Spleen (tissue), 11 donors: ENCODE measurements at regions not wholly inside any gene's neighbourhood (a gene's known extent, or its start where the extent isn't known, plus 50 kb on each side); places are given as distances from the start of the nearest gene placed in this dataset.

ENCODE experiments used
- DNase-seq: peaks from one replicate; pipeline ENCODE4 v3.0.0-alpha.2; 2020
- H3K27ac ChIP-seq, 8 donors: fragments of 200-600 bp; sonication (generic) in 7 of 8; 1 replicate in 4 of 8; 2 replicates in 4 of 8; pipeline versions ENCODE4 v1.5.0 to v1.8.0; 2016 to 2021; ENCODE audit warnings: inconsistent platforms in 4 of 8, mild to moderate bottlenecking in 4 of 8, moderate library complexity in 1 of 8
- H3K27me3 ChIP-seq, 7 donors: fragments of 200-600 bp; sonication (generic) in 6 of 7; replicated peaks in 1 of 7; 1 replicate in 4 of 7; 2 replicates in 3 of 7; pipeline versions ENCODE4 v1.5.0 to v1.8.0; 2016 to 2021; ENCODE audit warnings: inconsistent platforms in 3 of 7, mild to moderate bottlenecking in 1 of 7
- H3K36me3 ChIP-seq, 6 donors: fragments of 200-600 bp; sonication (generic) in 5 of 6; 1 replicate in 4 of 6; 2 replicates in 2 of 6; pipeline versions ENCODE4 v1.5.0 to v1.8.0; 2016 to 2021; ENCODE audit warnings: inconsistent platforms in 2 of 6
- H3K4me1 ChIP-seq, 6 donors: fragments of 200-600 bp; sonication (generic) in 5 of 6; 1 replicate in 3 of 6; 2 replicates in 3 of 6; pipeline versions ENCODE4 v1.5.0 to v1.8.0; 2016 to 2021; ENCODE audit warnings: inconsistent platforms in 3 of 6
- H3K4me3 ChIP-seq, 8 donors: fragments of 200-600 bp; sonication (generic) in 7 of 8; 1 replicate in 4 of 8; 2 replicates in 4 of 8; pipeline versions ENCODE4 v1.5.0 to v1.8.0; 2016 to 2021; ENCODE audit warnings: inconsistent platforms in 4 of 8, mild to moderate bottlenecking in 4 of 8, moderate library complexity in 2 of 8
- H3K9me3 ChIP-seq, 8 donors: fragments of 200-600 bp; sonication (generic) in 7 of 8; 1 replicate in 4 of 8; 2 replicates in 4 of 8; pipeline versions ENCODE4 v1.5.0 to v1.8.0; 2016 to 2021; ENCODE audit warnings: inconsistent platforms in 4 of 8
- CTCF ChIP-seq, 11 experiments: fragments of 200-600 bp in 7 of 11; fragments of 450-650 bp in 4 of 11; sonication (generic) in 4 of 11; IDR thresholded peaks in 8 of 11; conservative IDR thresholded peaks in 3 of 11; 1 replicate in 7 of 11; 2 replicates in 4 of 11; pipeline versions ENCODE4 v1.4.0 to v1.8.0; 2016 to 2021; ENCODE audit warnings: antibody characterized with exemption in 11 of 11, inconsistent platforms in 4 of 11, mild to moderate bottlenecking in 1 of 11
- POLR2A ChIP-seq, 3 donors: fragments of 450-650 bp; IDR thresholded peaks; one replicate each; pipeline ENCODE4 v1.5.1; 2017; ENCODE audit warnings: antibody characterized with exemption in 3 of 3, mild to moderate bottlenecking in 1 of 3
- POLR2AphosphoS5 ChIP-seq, 3 donors: sonication (generic); formaldehyde crosslinking; IDR thresholded peaks; one replicate each; pipeline ENCODE4 v1.5.1; 2017; ENCODE audit warnings: antibody characterized with exemption in 3 of 3
- WGBS, 5 donors: extraction: QIAGEN DNeasy Blood & Tissue Kit in 3 of 5; methylation state at CpG; one replicate each; pipeline versions ENCODE4 v1.1.5 to v1.1.7; 2013 to 2018; 5-methylcytosine and 5-hydroxymethylcytosine counted together
- intact Hi-C: fragments of 100-400 bp; cut with DNase I; formaldehyde crosslinking; loops from one replicate; pipeline ENCODE4 v1.15.0; 2023; ENCODE audit warnings: low total_unique reads
- donor health status: healthy with polysubstance abuse.
- donor health status: DM: no; HTN: no; CAD: no; lungs with moderate emphysema.
- donor health status: DM: no; HTN: no; CAD: no.
- donor health status: Bipolar disorder and iron deficiency.
- donor health status: healthy.
- donor health status: DM: no; HTN: no; CAD: no.
- donor health status: DM: yes; HTN: yes; CAD: no.

GRCh38 chr2:198282061-198282460 is 477.7 kb downstream of the PLCL1 start:
- DNase-seq: no peak
- peaks cover 0 to 35% (median 0%) of the 10 kb centered on the region in 7 donors for H3K27me3 ChIP-seq
- WGBS, 5 donors: 73 to 82% (median 78%) methylated on average over 3 of the region's 3 CpGs
- H3K4me3 ChIP-seq: no peak overlapping the region
- no peak for TF ChIP-seq POLR2A (IDR thresholded peaks at IDR 0.05)
- TF ChIP-seq POLR2AphosphoS5 (IDR thresholded peaks at IDR 0.05): no peak
- TF ChIP-seq CTCF (IDR thresholded peaks at IDR 0.05 in 8 of 11, conservative IDR thresholded peaks at IDR 0.05 in 3 of 11): no peak
- intact Hi-C loops: no loop called here
- H3K27ac ChIP-seq: no peak overlapping the region
- H3K36me3 ChIP-seq: no peaks in the 10 kb centered on the region
- no peaks in the 10 kb centered on the region for H3K9me3 ChIP-seq
- no peaks in the 10 kb centered on the region for H3K4me1 ChIP-seq

DNA sequence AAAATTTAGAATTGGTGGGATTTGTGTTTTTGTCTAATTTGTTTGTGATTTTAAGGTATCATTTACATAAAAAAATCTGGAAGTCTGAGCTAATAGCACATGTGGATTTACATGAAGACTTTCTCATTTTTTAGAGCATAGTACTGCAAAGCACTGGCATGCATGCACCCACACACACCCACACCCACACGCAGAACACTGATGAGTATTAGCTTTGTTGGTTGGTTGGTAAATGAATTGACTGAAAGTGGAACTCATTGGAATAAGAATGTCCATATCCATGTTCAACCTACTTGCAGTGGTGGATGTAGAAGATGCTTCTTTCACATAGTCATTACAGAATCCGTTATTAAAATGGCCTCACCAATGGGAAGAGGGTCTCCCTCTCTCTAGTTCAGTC is 475.8 kb downstream of the PLCL1 start:
- 82 to 96% (median 85%) methylated on average over 2 of the region's 2 CpGs for WGBS, 5 donors
- DNase-seq: no peak
- no peak for TF ChIP-seq CTCF (IDR thresholded peaks at IDR 0.05 in 8 of 11, conservative IDR thresholded peaks at IDR 0.05 in 3 of 11)
- TF ChIP-seq POLR2A (IDR thresholded peaks at IDR 0.05): no peak
- no peak for TF ChIP-seq POLR2AphosphoS5 (IDR thresholded peaks at IDR 0.05)
- intact Hi-C loops: no loop called here
- Histone ChIP-seq H3K36me3 (no peaks in the 10 kb centered on the region), H3K9me3 (no peaks in the 10 kb centered on the region), H3K27ac (no peak overlapping the region), H3K4me3 (no peak overlapping the region), H3K27me3 (peaks cover 0 to 37% (median 0%) of the 10 kb centered on the region in 7 donors), H3K4me1 (no peaks in the 10 kb centered on the region)

GRCh38 chr2:198279026-198279425 is 474.6 kb downstream of the PLCL1 start:
- no peak for TF ChIP-seq CTCF (IDR thresholded peaks at IDR 0.05 in 8 of 11, conservative IDR thresholded peaks at IDR 0.05 in 3 of 11)
- TF ChIP-seq POLR2A (IDR thresholded peaks at IDR 0.05): no peak
- TF ChIP-seq POLR2AphosphoS5 (IDR thresholded peaks at IDR 0.05): no peak
- WGBS, 5 donors: 71 to 78% (median 73%) methylated on average over 5 of the region's 5 CpGs
- Histone ChIP-seq H3K36me3 (no peaks in the 10 kb centered on the region), H3K4me3 (no peak overlapping the region), H3K27ac (no peak overlapping the region), H3K27me3 (peaks cover 0 to 26% (median 0%) of the 10 kb centered on the region in 7 donors), H3K4me1 (no peaks in the 10 kb centered on the region), H3K9me3 (no peaks in the 10 kb centered on the region)
- no peak for DNase-seq
- intact Hi-C loops: no loop called here

DNA sequence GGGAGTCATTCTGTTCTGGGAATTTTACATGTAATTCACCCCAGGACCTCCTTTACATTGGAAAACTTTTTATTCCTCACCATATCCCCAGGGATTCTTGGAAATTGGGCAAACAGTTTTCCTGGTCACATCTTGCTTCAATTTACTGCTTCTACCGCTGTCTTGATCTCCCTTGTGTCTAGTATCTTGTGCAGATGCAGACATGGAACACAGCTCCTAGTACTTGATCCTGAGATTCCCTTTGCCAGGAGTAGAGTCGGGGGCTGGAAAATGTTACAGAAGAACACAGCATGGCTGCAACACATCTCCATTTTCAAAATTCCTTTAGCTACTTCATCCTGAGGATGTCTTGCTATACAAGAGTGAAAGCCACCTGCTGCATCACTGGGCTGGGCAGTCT is 472.8 kb downstream of the PLCL1 start:
- intact Hi-C loops: no loop called here
- no peak overlapping the region for H3K27ac ChIP-seq
- H3K4me3 ChIP-seq: no peak overlapping the region
- no peak for DNase-seq
- no peaks in the 10 kb centered on the region for H3K36me3 ChIP-seq
- TF ChIP-seq POLR2A (IDR thresholded peaks at IDR 0.05) (no peak), CTCF (IDR thresholded peaks at IDR 0.05 in 8 of 11, conservative IDR thresholded peaks at IDR 0.05 in 3 of 11) (no peak), POLR2AphosphoS5 (IDR thresholded peaks at IDR 0.05) (no peak)
- peaks cover 0 to 12% (median 0%) of the 10 kb centered on the region in 7 donors for H3K27me3 ChIP-seq
- H3K4me1 ChIP-seq: no peaks in the 10 kb centered on the region
- WGBS, 5 donors: 87 to 94% (median 93%) methylated on average over 2 of the region's 2 CpGs
- no peaks in the 10 kb centered on the region for H3K9me3 ChIP-seq
